Vagina (tissue), 2 donors: ENCODE measurements at regions not wholly inside any gene's neighbourhood (a gene's known extent, or its start where the extent isn't known, plus 50 kb on each side); places are given as distances from the start of the nearest gene placed in this dataset.

Experiments used
- POLR2A ChIP-seq, 2 donors: fragments of 450-650 bp; IDR thresholded peaks; one replicate each; pipeline ENCODE4 v1.6.1; 2017; ENCODE audit warnings: antibody characterized with exemption in 2 of 2, mild to moderate bottlenecking in 2 of 2, moderate library complexity in 2 of 2
- POLR2AphosphoS5 ChIP-seq, 2 donors: sonication (generic); formaldehyde crosslinking; IDR thresholded peaks; one replicate each; pipeline ENCODE4 v1.9.0; 2017; ENCODE audit warnings: antibody characterized with exemption in 2 of 2, mild to moderate bottlenecking in 2 of 2, low read depth in 1 of 2; ENCODE audit not compliant: insufficient read depth in 1 of 2
- TF ChIP-seq, protein P1 (sequence below), 3 experiments: fragments of 450-650 bp in 2 of 3; fragments of 200-600 bp in 1 of 3; sonication (generic) in 1 of 3; IDR thresholded peaks; one replicate each; pipeline ENCODE4 v1.5.1; 2017 to 2019; ENCODE audit warnings: antibody characterized with exemption in 3 of 3, mild to moderate bottlenecking in 2 of 3, moderate library complexity in 2 of 3

DNA sequence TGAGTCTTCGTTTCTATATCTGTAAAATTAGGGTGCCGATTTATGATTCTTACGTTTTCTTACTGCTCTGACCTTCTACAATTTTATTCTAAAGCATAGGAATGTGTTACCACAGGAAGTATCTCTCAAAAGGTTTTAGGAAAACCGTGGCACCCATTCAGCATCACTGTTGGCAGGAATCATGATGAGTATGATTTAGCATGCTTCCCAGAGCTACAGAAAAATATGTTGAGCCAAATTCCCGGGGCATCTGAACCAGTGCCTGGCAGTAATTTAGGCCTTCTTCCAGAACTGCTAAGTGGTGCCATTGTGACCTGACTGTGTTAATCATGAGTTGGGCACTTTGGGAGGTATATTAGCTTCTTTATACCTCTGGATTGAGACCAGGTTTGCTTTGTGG, 605.0 kb upstream of the RAG2 start:
- TF ChIP-seq, protein P1, sequence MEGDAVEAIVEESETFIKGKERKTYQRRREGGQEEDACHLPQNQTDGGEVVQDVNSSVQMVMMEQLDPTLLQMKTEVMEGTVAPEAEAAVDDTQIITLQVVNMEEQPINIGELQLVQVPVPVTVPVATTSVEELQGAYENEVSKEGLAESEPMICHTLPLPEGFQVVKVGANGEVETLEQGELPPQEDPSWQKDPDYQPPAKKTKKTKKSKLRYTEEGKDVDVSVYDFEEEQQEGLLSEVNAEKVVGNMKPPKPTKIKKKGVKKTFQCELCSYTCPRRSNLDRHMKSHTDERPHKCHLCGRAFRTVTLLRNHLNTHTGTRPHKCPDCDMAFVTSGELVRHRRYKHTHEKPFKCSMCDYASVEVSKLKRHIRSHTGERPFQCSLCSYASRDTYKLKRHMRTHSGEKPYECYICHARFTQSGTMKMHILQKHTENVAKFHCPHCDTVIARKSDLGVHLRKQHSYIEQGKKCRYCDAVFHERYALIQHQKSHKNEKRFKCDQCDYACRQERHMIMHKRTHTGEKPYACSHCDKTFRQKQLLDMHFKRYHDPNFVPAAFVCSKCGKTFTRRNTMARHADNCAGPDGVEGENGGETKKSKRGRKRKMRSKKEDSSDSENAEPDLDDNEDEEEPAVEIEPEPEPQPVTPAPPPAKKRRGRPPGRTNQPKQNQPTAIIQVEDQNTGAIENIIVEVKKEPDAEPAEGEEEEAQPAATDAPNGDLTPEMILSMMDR (IDR thresholded peaks at IDR 0.05) = no peak
- TF ChIP-seq POLR2A (IDR thresholded peaks at IDR 0.05) = no peak
- no peak for TF ChIP-seq POLR2AphosphoS5 (IDR thresholded peaks at IDR 0.05; ENCODE audit: insufficient read depth in 1 of 2, low read depth in 1 of 2)
